ENCODE measurements at regions not wholly inside any gene's neighbourhood (a gene's known extent, or its start where the extent isn't known, plus 50 kb on each side); places are given as distances from the start of the nearest gene placed in this dataset.

GRCh38 chr20:58162986-58163385 is 65.5 kb downstream of the ANKRD60 start:
- DNase-seq, result no peak

GRCh38 chr20:58161192-58161591 is 67.3 kb downstream of the ANKRD60 start:
- no peak for DNase-seq

- no peak for DNase-seq
Measured at GRCh38 chr20:58160451-58161061, 67.9 kb downstream of the ANKRD60 start.

- DNase-seq, result no peak
Measured at GRCh38 chr20:58155148-58155925, 73.1 kb downstream of the ANKRD60 start.

- DNase-seq, result no peak
Measured at GRCh38 chr20:58154113-58154512, 74.3 kb downstream of the ANKRD60 start.

GRCh38 chr20:58153121-58153520 is 75.3 kb downstream of the ANKRD60 start:
- DNase-seq, result no peak

GRCh38 chr20:58150772-58151171 is 77.7 kb downstream of the ANKRD60 start:
- no peak for DNase-seq

GRCh38 chr20:58149437-58150091 is 78.9 kb downstream of the ANKRD60 start:
- DNase-seq, result no peak

GRCh38 chr20:58148891-58149290 is 79.6 kb downstream of the ANKRD60 start:
- DNase-seq, result no peak

- no peak for DNase-seq
Measured at GRCh38 chr20:58147628-58148370, 80.7 kb downstream of the ANKRD60 start.

GRCh38 chr20:58146746-58147140 is 81.7 kb downstream of the ANKRD60 start:
- no peak for DNase-seq

- DNase-seq, result no peak
Measured at GRCh38 chr20:58146081-58146745, 82.2 kb downstream of the ANKRD60 start.

- DNase-seq, result no peak
Measured at GRCh38 chr20:58145506-58146080, 82.9 kb downstream of the ANKRD60 start.

- DNase-seq, result no peak
Measured at GRCh38 chr20:58144096-58144495, 84.4 kb downstream of the ANKRD60 start.

GRCh38 chr20:58143531-58143930 is 84.9 kb downstream of the ANKRD60 start:
- no peak for DNase-seq

GRCh38 chr20:58142843-58143185 is 85.6 kb downstream of the ANKRD60 start:
- no peak for DNase-seq

GRCh38 chr20:58141971-58142842 is 86.2 kb downstream of the ANKRD60 start:
- DNase-seq, result no peak

GRCh38 chr20:58141496-58141895 is 87.0 kb downstream of the ANKRD60 start:
- no peak for DNase-seq

- DNase-seq, result no peak
Measured at GRCh38 chr20:58140787-58141425, 87.5 kb downstream of the ANKRD60 start.

GRCh38 chr20:58139849-58140786 is 88.3 kb downstream of the ANKRD60 start:
- DNase-seq, result no peak

Data from effector CD4-positive, alpha-beta T cell (primary cell).